Type B pancreatic cell (in vitro differentiated cells): ENCODE measurements at regions not wholly inside any gene's neighbourhood (a gene's known extent, or its start where the extent isn't known, plus 50 kb on each side); places are given as distances from the start of the nearest gene placed in this dataset.

Source experiments
- DNase-seq: peaks from one replicate; pipeline ENCODE4 v3.0.0; 2021; ENCODE audit warnings: mixed read lengths; ENCODE audit not compliant: unreplicated experiment; ENCODE audit errors: extremely low spot score
- H3K27ac Mint-ChIP-seq: 2 replicates; pipeline ENCODE4 v1.8.0; 2021; ENCODE audit warnings: mild to moderate bottlenecking, mixed read lengths
- H3K27me3 Mint-ChIP-seq: 2 replicates; pipeline ENCODE4 v1.8.0; 2021; ENCODE audit warnings: mixed read lengths
- H3K36me3 Mint-ChIP-seq: 2 replicates; pipeline ENCODE4 v1.8.0; 2021; ENCODE audit warnings: mixed read lengths
- H3K4me1 Mint-ChIP-seq: one replicate; pipeline ENCODE4 v1.8.0; 2021; ENCODE audit warnings: mixed read lengths; ENCODE audit not compliant: unreplicated experiment
- H3K4me3 Mint-ChIP-seq: 2 replicates; pipeline ENCODE4 v1.8.0; 2021; ENCODE audit warnings: mild to moderate bottlenecking, mixed read lengths
- H3K9me3 Mint-ChIP-seq: 2 replicates; pipeline ENCODE4 v1.8.0; 2021; ENCODE audit warnings: mixed read lengths
- TF ChIP-seq, protein P1 (sequence below): fragments of 200-600 bp; sonication (generic); conservative IDR thresholded peaks from 2 replicates; pipeline ENCODE4 v1.5.0; 2021; ENCODE audit warnings: antibody characterized with exemption, mild to moderate bottlenecking

DNA sequence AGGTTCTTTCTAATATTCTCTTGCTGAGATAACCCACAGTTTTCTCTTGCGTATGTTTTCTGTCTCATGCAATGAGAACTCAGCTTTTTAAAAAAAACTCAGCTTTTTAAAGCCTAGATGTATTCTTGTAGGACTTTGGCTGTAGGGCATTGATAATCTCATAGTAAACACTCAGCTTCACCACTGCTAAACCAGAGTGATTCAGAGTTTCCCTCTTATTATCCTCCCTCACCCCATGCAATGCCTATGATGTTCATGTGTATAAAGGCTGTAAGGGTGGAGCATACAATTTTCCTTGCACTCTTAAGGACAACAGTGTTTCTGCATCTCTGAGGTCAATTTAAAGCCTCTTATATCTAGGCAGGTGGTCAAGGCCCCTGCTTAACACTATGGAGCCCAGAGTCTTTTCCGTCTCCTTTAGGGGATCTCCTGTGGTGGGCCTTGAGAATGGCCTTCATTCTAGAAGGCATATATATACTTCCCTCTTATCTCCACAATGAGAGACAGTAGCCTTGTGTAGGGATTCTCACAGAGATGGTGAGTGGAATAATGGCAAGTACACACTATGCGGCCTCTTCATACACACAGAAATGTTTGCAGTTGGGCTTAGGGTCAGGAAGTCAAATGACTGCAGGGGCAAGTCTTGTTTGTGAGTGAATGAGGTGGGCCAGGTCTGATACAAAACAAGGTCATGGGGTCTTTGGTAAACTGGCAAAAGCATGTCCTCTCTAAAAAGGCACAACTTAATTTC is 279.6 kb downstream of the HS3ST3A1 start:
- Mint-ChIP-seq H3K4me1 (no peaks in the 10 kb centered on the region), H3K27ac (no peak overlapping the region), H3K4me3 (no peak overlapping the region), H3K36me3 (no peaks in the 10 kb centered on the region), H3K27me3 (peaks cover 3% of the 10 kb centered on the region), H3K9me3 (no peaks in the 10 kb centered on the region)
- TF ChIP-seq, protein P1, sequence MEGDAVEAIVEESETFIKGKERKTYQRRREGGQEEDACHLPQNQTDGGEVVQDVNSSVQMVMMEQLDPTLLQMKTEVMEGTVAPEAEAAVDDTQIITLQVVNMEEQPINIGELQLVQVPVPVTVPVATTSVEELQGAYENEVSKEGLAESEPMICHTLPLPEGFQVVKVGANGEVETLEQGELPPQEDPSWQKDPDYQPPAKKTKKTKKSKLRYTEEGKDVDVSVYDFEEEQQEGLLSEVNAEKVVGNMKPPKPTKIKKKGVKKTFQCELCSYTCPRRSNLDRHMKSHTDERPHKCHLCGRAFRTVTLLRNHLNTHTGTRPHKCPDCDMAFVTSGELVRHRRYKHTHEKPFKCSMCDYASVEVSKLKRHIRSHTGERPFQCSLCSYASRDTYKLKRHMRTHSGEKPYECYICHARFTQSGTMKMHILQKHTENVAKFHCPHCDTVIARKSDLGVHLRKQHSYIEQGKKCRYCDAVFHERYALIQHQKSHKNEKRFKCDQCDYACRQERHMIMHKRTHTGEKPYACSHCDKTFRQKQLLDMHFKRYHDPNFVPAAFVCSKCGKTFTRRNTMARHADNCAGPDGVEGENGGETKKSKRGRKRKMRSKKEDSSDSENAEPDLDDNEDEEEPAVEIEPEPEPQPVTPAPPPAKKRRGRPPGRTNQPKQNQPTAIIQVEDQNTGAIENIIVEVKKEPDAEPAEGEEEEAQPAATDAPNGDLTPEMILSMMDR, result no peak
- DNase-seq, result no peak

DNA sequence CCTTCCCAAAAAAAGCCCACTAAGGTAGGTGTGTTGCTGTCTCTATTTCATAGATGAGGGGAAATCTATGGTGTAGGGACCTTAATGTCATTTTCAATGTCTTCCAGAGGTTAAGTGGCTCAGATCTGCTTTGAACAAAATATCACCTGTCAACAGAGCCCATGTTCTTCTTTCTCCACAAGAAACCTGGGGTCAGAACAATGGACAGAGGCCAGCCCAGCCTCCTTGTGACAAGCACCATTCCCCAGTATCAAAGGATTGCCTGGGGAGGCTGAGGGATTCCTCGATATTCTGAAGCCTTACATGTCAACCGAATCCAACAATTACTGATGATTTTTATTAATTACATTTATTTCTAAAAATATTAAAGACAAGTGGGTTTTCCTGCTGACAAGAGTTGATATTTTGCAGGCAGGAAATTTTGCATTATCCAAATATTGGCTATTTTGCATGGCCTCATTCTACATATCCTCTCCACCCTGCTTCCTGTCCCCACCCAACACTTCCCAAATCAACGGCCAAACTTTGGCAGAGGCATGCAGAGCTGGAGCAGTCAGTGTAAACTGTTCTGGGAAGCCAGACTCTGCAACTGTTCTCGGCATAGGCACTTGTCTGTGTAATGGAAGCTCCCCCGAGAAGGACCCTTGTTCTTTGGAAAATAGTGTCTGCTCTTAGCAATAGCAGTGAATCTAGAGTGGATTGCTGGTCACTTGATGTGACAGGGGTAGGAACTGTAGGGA is 281.5 kb downstream of the HS3ST3A1 start:
- Mint-ChIP-seq H3K27ac (no peak overlapping the region), H3K4me1 (no peaks in the 10 kb centered on the region), H3K9me3 (no peaks in the 10 kb centered on the region), H3K36me3 (no peaks in the 10 kb centered on the region), H3K4me3 (no peak overlapping the region), H3K27me3 (peaks cover 3% of the 10 kb centered on the region)
- TF ChIP-seq, protein P1, result no peak
- no peak for DNase-seq

DNA sequence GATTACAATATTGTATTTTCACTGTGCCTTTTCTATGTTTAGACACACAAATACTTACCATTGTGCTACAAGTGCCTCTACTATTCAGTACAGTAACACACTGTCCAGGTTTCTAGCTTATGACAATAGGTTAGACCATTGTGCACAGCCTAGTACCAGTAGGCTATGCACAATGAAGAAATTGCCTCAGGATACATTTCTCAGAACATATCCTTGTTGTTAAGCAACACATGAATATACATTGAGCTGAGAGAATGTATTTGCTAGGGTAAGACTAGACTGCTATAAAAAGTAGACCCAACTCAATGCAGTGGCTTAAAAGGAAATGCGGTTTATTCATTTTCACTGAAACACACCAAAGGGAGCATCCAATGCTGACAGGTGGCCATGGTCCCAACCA is 285.1 kb downstream of the HS3ST3A1 start:
- Mint-ChIP-seq H3K36me3 (no peaks in the 10 kb centered on the region), H3K27ac (no peak overlapping the region), H3K9me3 (no peaks in the 10 kb centered on the region), H3K4me1 (no peaks in the 10 kb centered on the region), H3K27me3 (peaks cover 3% of the 10 kb centered on the region), H3K4me3 (no peak overlapping the region)
- no peak for DNase-seq
- TF ChIP-seq, protein P1, result no peak

DNA sequence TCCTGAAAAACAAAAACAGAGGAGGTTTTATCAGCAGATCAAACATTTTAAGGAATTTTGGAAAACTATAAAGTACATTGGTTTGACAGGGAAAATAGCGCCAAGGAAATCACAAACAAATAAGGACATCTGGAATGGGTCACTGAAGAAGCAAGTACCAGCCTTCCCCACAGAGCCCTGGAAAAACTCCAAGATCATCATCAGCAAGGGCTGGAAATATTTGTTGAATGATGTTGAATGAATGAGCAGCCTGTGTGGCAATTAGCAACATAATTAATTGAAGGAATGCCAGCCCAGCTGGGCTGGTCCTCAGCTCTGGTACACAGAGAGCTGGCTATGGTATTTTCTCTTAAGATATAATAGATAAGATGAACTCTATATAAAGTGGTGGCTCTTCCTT is 290.4 kb downstream of the HS3ST3A1 start:
- Mint-ChIP-seq H3K9me3 (peaks cover 12% of the 10 kb centered on the region), H3K4me1 (peaks cover 2% of the 10 kb centered on the region), H3K4me3 (no peak overlapping the region), H3K36me3 (no peaks in the 10 kb centered on the region), H3K27me3 (no peaks in the 10 kb centered on the region), H3K27ac (no peak overlapping the region)
- TF ChIP-seq, protein P1, result no peak
- no peak for DNase-seq

DNA sequence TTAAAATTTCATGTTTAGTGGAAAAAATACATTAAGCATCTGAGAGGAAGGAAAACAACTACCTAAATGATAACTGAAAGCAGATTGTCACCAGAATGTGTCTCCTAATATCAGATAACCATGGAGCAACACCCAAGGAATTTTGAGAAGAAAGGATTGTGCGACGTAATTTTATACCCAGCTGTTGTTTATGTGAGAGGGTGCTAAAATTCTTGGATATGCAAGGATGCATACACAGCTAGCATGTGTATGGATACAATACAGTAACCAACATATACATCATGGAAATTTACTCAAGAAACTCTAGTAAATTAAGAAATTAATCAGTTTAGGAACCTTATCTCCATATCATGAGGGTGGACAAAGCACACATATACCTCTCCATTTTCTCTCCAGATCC is 290.9 kb downstream of the HS3ST3A1 start:
- DNase-seq, result no peak
- H3K27me3 Mint-ChIP-seq, result no peaks in the 10 kb centered on the region
- TF ChIP-seq, protein P1, result no peak
- no peak overlapping the region for H3K27ac Mint-ChIP-seq
- H3K4me3 Mint-ChIP-seq, result no peak overlapping the region
- peaks cover 12% of the 10 kb centered on the region for H3K9me3 Mint-ChIP-seq
- H3K4me1 Mint-ChIP-seq, result peaks cover 7% of the 10 kb centered on the region
- no peaks in the 10 kb centered on the region for H3K36me3 Mint-ChIP-seq
